Esophagus squamous epithelium (tissue), 4 donors: ENCODE measurements at regions not wholly inside any gene's neighbourhood (a gene's known extent, or its start where the extent isn't known, plus 50 kb on each side); places are given as distances from the start of the nearest gene placed in this dataset.

Source experiments
- POLR2A ChIP-seq, 4 donors: fragments of 450-650 bp; IDR thresholded peaks; one replicate each; pipeline ENCODE4 v1.6.1; 2017; ENCODE audit warnings: antibody characterized with exemption in 4 of 4, mild to moderate bottlenecking in 4 of 4, moderate library complexity in 3 of 4
- TF ChIP-seq, protein P1 (sequence below), 6 experiments: fragments of 450-650 bp in 4 of 6; fragments of 200-600 bp in 2 of 6; sonication (generic) in 2 of 6; IDR thresholded peaks; one replicate each; pipeline ENCODE4 v1.5.1; 2016 to 2019; ENCODE audit warnings: antibody characterized with exemption in 6 of 6, mild to moderate bottlenecking in 4 of 6, moderate library complexity in 4 of 6

DNA sequence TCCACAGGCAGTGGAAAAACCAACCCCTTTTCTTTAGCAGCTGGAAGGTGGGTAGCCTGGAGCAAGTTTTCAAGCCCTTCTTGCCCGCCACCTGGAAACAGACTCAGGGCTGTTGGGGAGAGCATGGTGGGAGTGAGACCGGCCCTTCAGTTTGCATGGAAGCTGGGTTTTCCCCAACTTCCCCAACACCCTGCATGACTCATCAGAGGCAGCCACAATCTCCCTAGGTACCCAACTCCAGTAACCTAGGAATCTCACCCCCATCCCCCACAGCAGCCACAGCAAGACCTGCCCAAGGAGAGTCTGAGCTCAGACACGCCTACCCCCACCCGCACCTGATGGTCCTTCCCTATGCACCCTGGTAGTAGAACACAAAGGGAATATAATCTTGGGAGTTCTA lies 86.3 kb upstream of the IRAK1BP1 start:
- TF ChIP-seq, protein P1, sequence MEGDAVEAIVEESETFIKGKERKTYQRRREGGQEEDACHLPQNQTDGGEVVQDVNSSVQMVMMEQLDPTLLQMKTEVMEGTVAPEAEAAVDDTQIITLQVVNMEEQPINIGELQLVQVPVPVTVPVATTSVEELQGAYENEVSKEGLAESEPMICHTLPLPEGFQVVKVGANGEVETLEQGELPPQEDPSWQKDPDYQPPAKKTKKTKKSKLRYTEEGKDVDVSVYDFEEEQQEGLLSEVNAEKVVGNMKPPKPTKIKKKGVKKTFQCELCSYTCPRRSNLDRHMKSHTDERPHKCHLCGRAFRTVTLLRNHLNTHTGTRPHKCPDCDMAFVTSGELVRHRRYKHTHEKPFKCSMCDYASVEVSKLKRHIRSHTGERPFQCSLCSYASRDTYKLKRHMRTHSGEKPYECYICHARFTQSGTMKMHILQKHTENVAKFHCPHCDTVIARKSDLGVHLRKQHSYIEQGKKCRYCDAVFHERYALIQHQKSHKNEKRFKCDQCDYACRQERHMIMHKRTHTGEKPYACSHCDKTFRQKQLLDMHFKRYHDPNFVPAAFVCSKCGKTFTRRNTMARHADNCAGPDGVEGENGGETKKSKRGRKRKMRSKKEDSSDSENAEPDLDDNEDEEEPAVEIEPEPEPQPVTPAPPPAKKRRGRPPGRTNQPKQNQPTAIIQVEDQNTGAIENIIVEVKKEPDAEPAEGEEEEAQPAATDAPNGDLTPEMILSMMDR (IDR thresholded peaks at IDR 0.05): no peak
- TF ChIP-seq POLR2A (IDR thresholded peaks at IDR 0.05): no peak
